Neural progenitor cell (in vitro differentiated cells): ENCODE measurements at regions not wholly inside any gene's neighbourhood (a gene's known extent, or its start where the extent isn't known, plus 50 kb on each side); places are given as distances from the start of the nearest gene placed in this dataset.

Experiments used
- EZH2 ChIP-seq: fragments of 200-600 bp; sonication (generic); IDR thresholded peaks from 2 replicates; pipeline ENCODE4 v1.6.1; 2017; ENCODE audit warnings: antibody characterized with exemption, mild to moderate bottlenecking, moderate library complexity
- EZH2phosphoT487 ChIP-seq: fragments of 200-600 bp; sonication (generic); IDR thresholded peaks from 2 replicates; pipeline ENCODE4 v1.6.1; 2017; ENCODE audit warnings: antibody characterized with exemption
- TF ChIP-seq, protein P1 (sequence below): fragments of 200-600 bp; sonication (generic); IDR thresholded peaks from 2 replicates; pipeline ENCODE4 v1.5.1; 2017; ENCODE audit warnings: antibody characterized with exemption, mild to moderate bottlenecking

GRCh38 chr5:162209005-162209605 is 141.5 kb downstream of the GABRG2 start:
- TF ChIP-seq EZH2 (no peak), EZH2phosphoT487 (no peak)
- TF ChIP-seq, protein P1, sequence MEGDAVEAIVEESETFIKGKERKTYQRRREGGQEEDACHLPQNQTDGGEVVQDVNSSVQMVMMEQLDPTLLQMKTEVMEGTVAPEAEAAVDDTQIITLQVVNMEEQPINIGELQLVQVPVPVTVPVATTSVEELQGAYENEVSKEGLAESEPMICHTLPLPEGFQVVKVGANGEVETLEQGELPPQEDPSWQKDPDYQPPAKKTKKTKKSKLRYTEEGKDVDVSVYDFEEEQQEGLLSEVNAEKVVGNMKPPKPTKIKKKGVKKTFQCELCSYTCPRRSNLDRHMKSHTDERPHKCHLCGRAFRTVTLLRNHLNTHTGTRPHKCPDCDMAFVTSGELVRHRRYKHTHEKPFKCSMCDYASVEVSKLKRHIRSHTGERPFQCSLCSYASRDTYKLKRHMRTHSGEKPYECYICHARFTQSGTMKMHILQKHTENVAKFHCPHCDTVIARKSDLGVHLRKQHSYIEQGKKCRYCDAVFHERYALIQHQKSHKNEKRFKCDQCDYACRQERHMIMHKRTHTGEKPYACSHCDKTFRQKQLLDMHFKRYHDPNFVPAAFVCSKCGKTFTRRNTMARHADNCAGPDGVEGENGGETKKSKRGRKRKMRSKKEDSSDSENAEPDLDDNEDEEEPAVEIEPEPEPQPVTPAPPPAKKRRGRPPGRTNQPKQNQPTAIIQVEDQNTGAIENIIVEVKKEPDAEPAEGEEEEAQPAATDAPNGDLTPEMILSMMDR, result peak; percentile 71
